HCT116 (cell line): ENCODE measurements at regions not wholly inside any gene's neighbourhood (a gene's known extent, or its start where the extent isn't known, plus 50 kb on each side); places are given as distances from the start of the nearest gene placed in this dataset.

Experiments
- ATAC-seq: fragments of 200-7000 bp; cut with Tn5 transposase; 2 replicates; pipeline ENCODE4 v1.9.1; 2020; ENCODE audit warnings: mild to moderate bottlenecking, moderate library complexity
- BruUV-seq: library from RNA; stranded (reverse); fragments of 400-500 nt; replicated peaks from 2 replicates; lab custom pipeline; 2021; lab: Mats Ljungman, UMichigan
- CTCF ChIA-PET: fragments of 300-600 bp; sonication (Branson Sonifier 250); formaldehyde crosslinking; loops from one replicate; lab custom pipeline; 2021; ENCODE audit warnings: antibody characterized with exemption; lab: Charles Lee
- POLR2A ChIA-PET: fragments of 300-600, 350-600 bp; sonication (Branson Sonifier 250); formaldehyde crosslinking; loops from one replicate; lab custom pipeline; 2021; ENCODE audit warnings: antibody characterized with exemption; lab: Charles Lee
- RAD21 ChIA-PET, 2 experiments: fragments of 300-600 bp; sonication (Branson Sonifier 250); formaldehyde crosslinking; loops; one replicate each; lab custom pipeline; 2023; ENCODE audit warnings: low total read pairs in 2 of 2; ENCODE audit not compliant: uncharacterized antibody in 2 of 2, unreplicated experiment in 2 of 2, low non-redundant PET in 1 of 2; lab: Charles Lee
- DNase-seq: peaks from one replicate; pipeline ENCODE4 v3.0.0-alpha.2; 2010; ENCODE audit warnings: low read depth, low spot score
- H2AFZ ChIP-seq: fragments of 200-600 bp; shearing (Covaris generic), sonication (generic); 2 replicates; pipeline ENCODE4 v1.6.1; 2017; ENCODE audit warnings: low read depth, mixed run types, mixed read lengths, antibody characterized with exemption, low read length; ENCODE audit not compliant: poor library complexity, severe bottlenecking
- H3K27ac ChIP-seq: 2 replicates; pipeline ENCODE4 v1.5.1; 2012; ENCODE audit warnings: low read depth, low read length
- H3K27me3 ChIP-seq: fragments of 200-600 bp; sonication (generic); 2 replicates; pipeline ENCODE4 v1.6.1; 2016; ENCODE audit warnings: mixed run types, low read length, mixed read lengths; ENCODE audit not compliant: insufficient read depth
- H3K36me3 ChIP-seq, 2 experiments: fragments of 200-500 bp in 1 of 2; fragments of 200-600 bp in 1 of 2; sonication (Bioruptor generic) in 1 of 2; sonication (generic) in 1 of 2; 2 replicates each; pipeline versions ENCODE4 v1.5.1 to v1.6.1; 2014 to 2016; ENCODE audit warnings: low read length in 2 of 2, inconsistent platforms in 1 of 2, mixed read lengths in 1 of 2, mixed run types in 1 of 2; ENCODE audit not compliant: insufficient read depth in 2 of 2, control insufficient read depth in 1 of 2
- H3K4me1 ChIP-seq, 2 experiments: fragments of 200-600 bp in 1 of 2; sonication (generic) in 1 of 2; 2 replicates each; pipeline versions ENCODE4 v1.5.1 to v1.6.1; 2012 to 2017; ENCODE audit warnings: low read length in 2 of 2, inconsistent platforms in 1 of 2, mild to moderate bottlenecking in 1 of 2, mixed read lengths in 1 of 2, mixed run types in 1 of 2, moderate library complexity in 1 of 2; ENCODE audit not compliant: insufficient read depth in 2 of 2, control insufficient read depth in 1 of 2
- H3K4me2 ChIP-seq: fragments of 200-600 bp; sonication (generic); 2 replicates; pipeline ENCODE4 v1.6.1; 2017; ENCODE audit warnings: mixed run types, low read length, mixed read lengths
- H3K4me3 ChIP-seq, 2 experiments: fragments of 200-600 bp in 1 of 2; sonication (generic) in 1 of 2; replicated peaks in 1 of 2; 2 replicates each; pipeline ENCODE4 v1.5.1; 2011 to 2016; ENCODE audit warnings: low read length in 2 of 2, control low read depth in 1 of 2, low read depth in 1 of 2, mild to moderate bottlenecking in 1 of 2, mixed read lengths in 1 of 2, mixed run types in 1 of 2
- H3K79me2 ChIP-seq: fragments of 200-600 bp; sonication (generic); 2 replicates; pipeline ENCODE4 v1.6.1; 2017; ENCODE audit warnings: mild to moderate bottlenecking, mixed run types, low read length, moderate library complexity, mixed read lengths; ENCODE audit not compliant: insufficient read depth
- H3K9ac ChIP-seq: fragments of 200-600 bp; sonication (generic); 2 replicates; pipeline ENCODE4 v1.6.1; 2016; ENCODE audit warnings: low read length, mixed read lengths
- H3K9me2 ChIP-seq: fragments of 200-600 bp; sonication (generic), shearing (Covaris generic); 2 replicates; pipeline ENCODE4 v1.6.1; 2017; ENCODE audit warnings: mixed run types, mild to moderate bottlenecking, moderate library complexity; ENCODE audit not compliant: insufficient read depth
- H3K9me3 ChIP-seq, 2 experiments: fragments of 200-500 bp in 1 of 2; fragments of 200-600 bp in 1 of 2; sonication (Bioruptor generic) in 1 of 2; sonication (generic) in 1 of 2; 2 replicates each; pipeline ENCODE4 v1.6.1; 2014 to 2017; ENCODE audit warnings: low read length in 2 of 2, mixed read lengths in 2 of 2, inconsistent platforms in 1 of 2, low read depth in 1 of 2, mild to moderate bottlenecking in 1 of 2, mixed run types in 1 of 2, moderate library complexity in 1 of 2; ENCODE audit not compliant: control insufficient read depth in 1 of 2, insufficient read depth in 1 of 2
- H4K20me1 ChIP-seq: fragments of 200-600 bp; sonication (generic), shearing (Covaris generic); 2 replicates; pipeline ENCODE4 v1.6.1; 2017; ENCODE audit warnings: mixed run types, mild to moderate bottlenecking, moderate library complexity; ENCODE audit not compliant: insufficient read depth
- CEBPB ChIP-seq: IDR thresholded peaks from 2 replicates; pipeline ENCODE4 v1.6.1; 2012; ENCODE audit warnings: low read depth
- EZH2phosphoT487 ChIP-seq: fragments of 200-600 bp; IDR thresholded peaks from 2 replicates; pipeline ENCODE4 v1.6.1; 2018; ENCODE audit warnings: antibody characterized with exemption, borderline replicate concordance
- JUND ChIP-seq: IDR thresholded peaks from 2 replicates; pipeline ENCODE4 v1.6.1; 2012
- RAD21 ChIP-seq: IDR thresholded peaks from 2 replicates; pipeline ENCODE4 v1.6.1; 2012; ENCODE audit warnings: low read depth, mild to moderate bottlenecking
- SRF ChIP-seq: IDR thresholded peaks from 2 replicates; pipeline ENCODE4 v1.6.1; 2012; ENCODE audit warnings: low read depth
- TCF7L2 ChIP-seq: IDR thresholded peaks from 2 replicates; pipeline ENCODE4 v1.7.0; 2011; ENCODE audit warnings: borderline replicate concordance, inconsistent platforms; ENCODE audit not compliant: insufficient read depth, insufficient read length; ENCODE audit errors: extremely low read depth
- YY1 ChIP-seq: IDR thresholded peaks from 2 replicates; pipeline ENCODE4 v1.6.1; 2011; ENCODE audit warnings: low read length, low read depth, moderate library complexity, mild to moderate bottlenecking; ENCODE audit not compliant: insufficient replicate concordance; ENCODE audit errors: extremely low read depth
- ZFX ChIP-seq: fragments of 450-650 bp; IDR thresholded peaks from 2 replicates; pipeline ENCODE4 v1.6.1; 2017
- ZNF274 ChIP-seq: fragments of 200-500 bp; sonication (Bioruptor generic); IDR thresholded peaks from 2 replicates; pipeline ENCODE4 v1.6.1; 2014; ENCODE audit warnings: mild to moderate bottlenecking, low read depth, low read length, inconsistent platforms
- intact Hi-C: fragments of 100-400 bp; cut with micrococcal nuclease; formaldehyde crosslinking; loops from 2 replicates; pipeline ENCODE4 v1.10.0; 2022
- TF ChIP-seq, protein P1 (sequence below): IDR thresholded peaks from 2 replicates; pipeline ENCODE4 v1.6.1; 2012
- TF ChIP-seq, protein P2 (sequence below), 3 experiments: fragments of 200-600 bp in 1 of 3; sonication (generic) in 1 of 3; IDR thresholded peaks in 2 of 3; conservative IDR thresholded peaks in 1 of 3; 2 replicates each; pipeline ENCODE4 v1.5.1; 2012 to 2017; ENCODE audit warnings: low read depth in 2 of 3, low read length in 2 of 3, antibody characterized with exemption in 1 of 3, borderline replicate concordance in 1 of 3, control low read depth in 1 of 3, mild to moderate bottlenecking in 1 of 3, mixed read lengths in 1 of 3, mixed run types in 1 of 3, moderate library complexity in 1 of 3; ENCODE audit not compliant: insufficient read depth in 1 of 3
- TF ChIP-seq, protein P3 (sequence below): IDR thresholded peaks from 2 replicates; pipeline ENCODE4 v1.6.1; 2011; ENCODE audit warnings: mild to moderate bottlenecking, low read length, moderate library complexity; ENCODE audit not compliant: insufficient replicate concordance; ENCODE audit errors: extremely low read depth

GRCh38 chr4:18816228-18816895 is 794.8 kb upstream of the LCORL start (continued):
- TF ChIP-seq TCF7L2 (no peak), ZNF274 (no peak), CEBPB (no peak), JUND (no peak), YY1 (no peak), SRF (no peak), EZH2phosphoT487 (no peak), ZFX (no peak)
- TF ChIP-seq, protein P1, sequence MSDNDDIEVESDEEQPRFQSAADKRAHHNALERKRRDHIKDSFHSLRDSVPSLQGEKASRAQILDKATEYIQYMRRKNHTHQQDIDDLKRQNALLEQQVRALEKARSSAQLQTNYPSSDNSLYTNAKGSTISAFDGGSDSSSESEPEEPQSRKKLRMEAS, result no peak

GRCh38 chr4:18815779-18816173 is 794.2 kb upstream of the LCORL start:
- no peak overlapping the region for H2AFZ ChIP-seq
- H3K27ac ChIP-seq, result no peak overlapping the region
- H3K9me2 ChIP-seq, result no peaks in the 10 kb centered on the region
- ChIA-PET RAD21 (no interaction called here), CTCF (no interaction called here), POLR2A (no interaction called here)
- H3K9ac ChIP-seq, result no peak overlapping the region
- TF ChIP-seq RAD21, result peak; percentile 36; the same call in 1 of the 2 replicates
- TF ChIP-seq JUND, result no peak
- TF ChIP-seq, protein P2, sequence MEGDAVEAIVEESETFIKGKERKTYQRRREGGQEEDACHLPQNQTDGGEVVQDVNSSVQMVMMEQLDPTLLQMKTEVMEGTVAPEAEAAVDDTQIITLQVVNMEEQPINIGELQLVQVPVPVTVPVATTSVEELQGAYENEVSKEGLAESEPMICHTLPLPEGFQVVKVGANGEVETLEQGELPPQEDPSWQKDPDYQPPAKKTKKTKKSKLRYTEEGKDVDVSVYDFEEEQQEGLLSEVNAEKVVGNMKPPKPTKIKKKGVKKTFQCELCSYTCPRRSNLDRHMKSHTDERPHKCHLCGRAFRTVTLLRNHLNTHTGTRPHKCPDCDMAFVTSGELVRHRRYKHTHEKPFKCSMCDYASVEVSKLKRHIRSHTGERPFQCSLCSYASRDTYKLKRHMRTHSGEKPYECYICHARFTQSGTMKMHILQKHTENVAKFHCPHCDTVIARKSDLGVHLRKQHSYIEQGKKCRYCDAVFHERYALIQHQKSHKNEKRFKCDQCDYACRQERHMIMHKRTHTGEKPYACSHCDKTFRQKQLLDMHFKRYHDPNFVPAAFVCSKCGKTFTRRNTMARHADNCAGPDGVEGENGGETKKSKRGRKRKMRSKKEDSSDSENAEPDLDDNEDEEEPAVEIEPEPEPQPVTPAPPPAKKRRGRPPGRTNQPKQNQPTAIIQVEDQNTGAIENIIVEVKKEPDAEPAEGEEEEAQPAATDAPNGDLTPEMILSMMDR (IDR thresholded peaks at IDR 0.05 in 2 of 3, conservative IDR thresholded peaks at IDR 0.05 in 1 of 3; ENCODE audit: borderline replicate concordance in 1 of 3, insufficient read depth in 1 of 3, low read depth in 2 of 3, low read length in 2 of 3), result peak in 2 of 3 experiments; percentile 26 to 32; a peak in 1 of 6 replicates
- no peak for TF ChIP-seq SRF
- TF ChIP-seq, protein P3, sequence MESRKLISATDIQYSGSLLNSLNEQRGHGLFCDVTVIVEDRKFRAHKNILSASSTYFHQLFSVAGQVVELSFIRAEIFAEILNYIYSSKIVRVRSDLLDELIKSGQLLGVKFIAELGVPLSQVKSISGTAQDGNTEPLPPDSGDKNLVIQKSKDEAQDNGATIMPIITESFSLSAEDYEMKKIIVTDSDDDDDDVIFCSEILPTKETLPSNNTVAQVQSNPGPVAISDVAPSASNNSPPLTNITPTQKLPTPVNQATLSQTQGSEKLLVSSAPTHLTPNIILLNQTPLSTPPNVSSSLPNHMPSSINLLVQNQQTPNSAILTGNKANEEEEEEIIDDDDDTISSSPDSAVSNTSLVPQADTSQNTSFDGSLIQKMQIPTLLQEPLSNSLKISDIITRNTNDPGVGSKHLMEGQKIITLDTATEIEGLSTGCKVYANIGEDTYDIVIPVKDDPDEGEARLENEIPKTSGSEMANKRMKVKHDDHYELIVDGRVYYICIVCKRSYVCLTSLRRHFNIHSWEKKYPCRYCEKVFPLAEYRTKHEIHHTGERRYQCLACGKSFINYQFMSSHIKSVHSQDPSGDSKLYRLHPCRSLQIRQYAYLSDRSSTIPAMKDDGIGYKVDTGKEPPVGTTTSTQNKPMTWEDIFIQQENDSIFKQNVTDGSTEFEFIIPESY, result no peak
- no peak for TF ChIP-seq YY1
- DNase-seq, result no peak
- no peaks in the 10 kb centered on the region for H3K27me3 ChIP-seq
- H3K4me1 ChIP-seq, result no peaks in the 10 kb centered on the region
- no peaks in the 10 kb centered on the region for H3K79me2 ChIP-seq
- intact Hi-C loops, result no loop called here
- no peaks in the 10 kb centered on the region for H3K9me3 ChIP-seq
- no peaks in the 10 kb centered on the region for H3K36me3 ChIP-seq
- H3K4me2 ChIP-seq, result no peak overlapping the region
- BruUV-seq, result no TSS peak
- H4K20me1 ChIP-seq, result no peaks in the 10 kb centered on the region
- no peak overlapping the region for H3K4me3 ChIP-seq
- ATAC-seq, result peak; percentile 64
